Effector memory CD4-positive, alpha-beta T cell (primary cell): ENCODE measurements at regions not wholly inside any gene's neighbourhood (a gene's known extent, or its start where the extent isn't known, plus 50 kb on each side); places are given as distances from the start of the nearest gene placed in this dataset.

Experiments used
- DNase-seq, 3 donors: peaks; one replicate each; pipeline ENCODE4 v3.0.0-alpha.2; 2020
- H3K27ac ChIP-seq: 2 replicates; pipeline ENCODE4 v1.7.0; 2013; ENCODE audit warnings: mild to moderate bottlenecking, low read length, moderate library complexity; ENCODE audit not compliant: insufficient read depth, poor library complexity, severe bottlenecking
- H3K27me3 ChIP-seq: replicated peaks from 2 replicates; pipeline ENCODE4 v1.7.0; 2013; ENCODE audit warnings: mild to moderate bottlenecking, low read length; ENCODE audit not compliant: insufficient read depth, control insufficient read depth, poor library complexity, severe bottlenecking
- H3K36me3 ChIP-seq: 2 replicates; pipeline ENCODE4 v1.7.0; 2013; ENCODE audit warnings: mild to moderate bottlenecking, low read length, moderate library complexity; ENCODE audit not compliant: control insufficient read depth, insufficient read depth
- H3K4me1 ChIP-seq: 2 replicates; pipeline ENCODE4 v1.7.0; 2013; ENCODE audit warnings: low read length, mild to moderate bottlenecking; ENCODE audit not compliant: control insufficient read depth, insufficient read depth, poor library complexity, severe bottlenecking
- H3K4me3 ChIP-seq: 2 replicates; pipeline ENCODE4 v1.7.0; 2013; ENCODE audit warnings: low read length, low read depth, mild to moderate bottlenecking; ENCODE audit not compliant: insufficient read depth, poor library complexity, severe bottlenecking
- H3K9me3 ChIP-seq: 2 replicates; pipeline ENCODE4 v1.7.0; 2013; ENCODE audit warnings: mild to moderate bottlenecking, low read length, moderate library complexity; ENCODE audit not compliant: control insufficient read depth

DNA sequence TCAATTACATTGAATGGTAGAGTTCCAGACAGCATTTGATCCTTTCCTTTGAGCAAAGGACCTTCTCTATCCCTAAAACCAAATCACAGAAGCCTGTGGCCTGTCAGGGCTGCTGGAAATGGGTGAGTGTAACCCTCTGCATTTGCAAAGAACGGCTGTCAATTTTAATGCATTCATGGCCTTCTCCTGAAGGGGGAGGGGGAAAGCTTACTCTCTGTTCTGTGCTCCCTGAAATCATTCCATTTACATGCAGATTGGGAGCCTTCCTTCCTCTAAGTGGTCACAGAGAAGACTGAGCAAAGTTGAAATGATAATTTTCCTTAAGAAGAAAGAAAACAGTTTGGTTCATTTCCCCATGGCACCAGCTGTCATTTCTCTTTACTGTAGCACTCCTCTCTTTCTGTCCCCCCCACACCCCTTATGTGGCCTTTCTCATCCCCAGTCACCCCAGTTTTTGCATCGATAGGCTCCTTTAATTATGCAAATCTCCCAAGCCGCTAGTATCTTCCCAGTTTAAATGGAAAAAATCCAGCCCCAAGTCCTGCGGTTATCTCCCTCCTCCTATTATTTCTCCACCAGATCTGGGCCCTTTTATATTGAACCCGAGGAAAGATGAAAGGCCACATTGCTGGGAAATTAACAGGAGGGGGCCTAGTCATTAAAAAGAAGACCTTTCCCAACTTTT is 109.4 kb upstream of the KIRREL3 start:
- DNase-seq, result no peak
- no peaks in the 10 kb centered on the region for H3K27me3 ChIP-seq
- H3K36me3 ChIP-seq, result no peaks in the 10 kb centered on the region

GRCh38 chr11:127108838-127109237 is 108.3 kb upstream of the KIRREL3 start:
- Histone ChIP-seq H3K36me3 (no peaks in the 10 kb centered on the region), H3K4me3 (no peak overlapping the region), H3K9me3 (no peaks in the 10 kb centered on the region), H3K4me1 (no peaks in the 10 kb centered on the region), H3K27ac (no peak overlapping the region), H3K27me3 (no peaks in the 10 kb centered on the region)
- no peak for DNase-seq

More for the DNA sequence above, 109.4 kb upstream of the KIRREL3 start:
- H3K9me3 ChIP-seq, result no peaks in the 10 kb centered on the region
- H3K4me1 ChIP-seq, result no peaks in the 10 kb centered on the region
- no peak overlapping the region for H3K27ac ChIP-seq
- H3K4me3 ChIP-seq, result no peak overlapping the region

DNA sequence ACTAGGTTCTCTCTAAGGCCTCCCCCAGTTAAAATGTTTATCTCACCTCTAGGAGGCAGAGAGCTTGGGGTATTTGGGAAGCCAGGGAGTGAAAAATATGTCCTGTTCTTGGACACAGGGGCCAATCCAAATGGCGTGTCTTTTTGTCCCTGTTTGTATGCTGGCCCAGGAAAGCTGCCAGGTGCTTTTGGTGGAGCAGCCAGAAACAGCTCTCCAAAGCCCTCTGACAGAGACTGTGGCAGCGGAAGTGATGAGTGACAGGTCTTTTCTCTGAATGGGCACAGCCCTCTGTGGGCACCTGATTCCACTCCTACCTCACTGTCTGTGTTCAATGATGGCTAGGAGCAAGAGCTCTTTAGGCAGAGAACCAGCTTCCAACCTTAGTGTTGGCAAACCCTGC is 106.4 kb upstream of the KIRREL3 start:
- no peaks in the 10 kb centered on the region for H3K27me3 ChIP-seq

GRCh38 chr11:127105593-127106541 is 105.3 kb upstream of the KIRREL3 start:
- H3K27me3 ChIP-seq, result no peaks in the 10 kb centered on the region
- no peak for DNase-seq

More for the DNA sequence above, 106.4 kb upstream of the KIRREL3 start:
- no peaks in the 10 kb centered on the region for H3K4me1 ChIP-seq
- H3K36me3 ChIP-seq, result no peaks in the 10 kb centered on the region
- no peak for DNase-seq
- H3K27ac ChIP-seq, result no peak overlapping the region
- H3K9me3 ChIP-seq, result no peaks in the 10 kb centered on the region
- no peak overlapping the region for H3K4me3 ChIP-seq

DNA sequence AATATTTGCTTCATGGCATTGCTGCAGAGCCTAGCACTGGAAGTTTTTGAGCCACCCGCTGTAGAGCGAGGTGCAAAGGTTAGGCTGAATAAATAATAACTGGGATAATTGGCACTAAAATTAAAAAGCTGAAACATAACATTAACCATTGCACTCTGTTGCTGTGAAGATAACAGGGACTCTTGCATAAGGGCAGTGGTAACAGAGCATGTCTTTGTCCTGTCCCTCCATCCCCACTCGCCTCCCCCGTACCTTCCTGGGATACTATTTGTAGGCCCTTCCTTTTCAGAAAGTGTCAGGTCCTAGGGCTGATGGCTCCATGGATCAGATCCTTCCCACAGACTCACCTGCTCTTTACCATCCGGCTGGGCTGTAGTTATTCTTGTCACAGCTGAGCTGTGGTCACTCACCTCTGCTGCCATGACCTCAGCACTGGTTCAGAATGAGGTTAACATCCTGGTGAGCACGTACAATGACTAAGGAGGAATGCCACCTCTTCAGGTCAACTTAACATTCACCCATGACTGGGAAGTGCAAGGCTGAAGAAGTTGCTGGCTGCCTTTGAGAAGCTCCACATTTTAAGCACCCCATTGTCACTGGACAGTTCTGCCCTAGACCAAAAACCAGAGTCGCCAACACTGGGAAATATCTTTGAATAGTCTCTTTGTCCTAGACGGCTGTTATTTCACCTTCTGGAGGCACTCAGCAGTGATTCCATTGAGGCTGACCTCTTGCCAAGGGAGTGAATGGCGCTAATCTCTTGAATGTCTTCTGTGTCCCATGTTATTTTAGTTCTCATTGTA is 103.2 kb upstream of the KIRREL3 start:
- no peak for DNase-seq
- H3K4me1 ChIP-seq, result no peaks in the 10 kb centered on the region
- no peak overlapping the region for H3K4me3 ChIP-seq
- H3K36me3 ChIP-seq, result no peaks in the 10 kb centered on the region
- H3K27me3 ChIP-seq, result no peaks in the 10 kb centered on the region
- H3K27ac ChIP-seq, result no peak overlapping the region
- H3K9me3 ChIP-seq, result no peaks in the 10 kb centered on the region

More at GRCh38 chr11:127105593-127106541, 105.3 kb upstream of the KIRREL3 start:
- Histone ChIP-seq H3K4me1 (no peaks in the 10 kb centered on the region), H3K9me3 (no peaks in the 10 kb centered on the region), H3K36me3 (no peaks in the 10 kb centered on the region), H3K27ac (no peak overlapping the region), H3K4me3 (no peak overlapping the region)

GRCh38 chr11:127098684-127099083 is 98.1 kb upstream of the KIRREL3 start:
- Histone ChIP-seq H3K4me3 (no peak overlapping the region), H3K27me3 (no peaks in the 10 kb centered on the region), H3K36me3 (no peaks in the 10 kb centered on the region), H3K27ac (no peak overlapping the region), H3K9me3 (no peaks in the 10 kb centered on the region), H3K4me1 (no peaks in the 10 kb centered on the region)
- no peak for DNase-seq

DNA sequence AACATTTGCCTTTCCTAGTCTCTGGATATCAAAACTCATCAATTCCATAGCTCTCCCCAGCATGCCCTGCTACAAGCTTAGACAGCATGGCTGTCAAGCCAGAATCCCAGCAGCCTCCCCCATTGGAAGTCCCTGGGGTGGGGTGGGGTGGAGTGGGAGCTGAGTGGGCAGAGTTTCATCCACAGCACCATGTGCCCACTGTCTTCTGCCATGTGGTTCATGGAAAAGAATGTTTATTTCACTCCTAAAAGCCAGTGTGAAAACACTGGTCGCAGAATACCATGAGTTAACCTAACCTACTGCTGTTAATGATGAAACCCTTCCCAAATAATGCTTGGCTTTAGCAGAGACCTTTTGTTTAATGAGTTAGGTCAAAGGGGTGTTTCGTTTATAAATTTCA is 80.2 kb upstream of the KIRREL3 start:
- DNase-seq, result no peak
- H3K4me3 ChIP-seq, result no peak overlapping the region
- no peaks in the 10 kb centered on the region for H3K36me3 ChIP-seq

DNA sequence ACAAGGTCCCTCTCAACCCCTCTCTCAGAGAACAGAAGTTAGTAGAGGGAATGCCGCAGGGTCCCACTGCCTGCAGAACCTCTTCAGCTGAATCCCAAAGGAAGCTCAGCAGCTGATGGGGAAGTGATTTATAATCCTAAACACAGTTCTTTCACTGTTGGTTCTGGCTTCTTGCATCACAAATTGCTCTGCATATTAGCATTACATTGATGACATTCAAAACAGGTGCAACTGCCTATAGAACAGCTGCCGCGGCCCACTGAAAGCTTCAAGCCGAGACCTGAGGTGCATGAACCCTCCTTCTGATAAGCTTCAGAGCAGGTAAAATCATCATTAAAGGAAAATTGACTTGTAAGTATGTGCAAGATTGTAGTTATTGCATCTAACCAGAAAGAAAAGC is 75.2 kb upstream of the KIRREL3 start:
- Histone ChIP-seq H3K4me1 (no peaks in the 10 kb centered on the region), H3K27ac (no peak overlapping the region), H3K9me3 (no peaks in the 10 kb centered on the region), H3K4me3 (no peak overlapping the region), H3K36me3 (no peaks in the 10 kb centered on the region), H3K27me3 (no peaks in the 10 kb centered on the region)
- DNase-seq, result no peak

More for the DNA sequence above, 80.2 kb upstream of the KIRREL3 start:
- Histone ChIP-seq H3K4me1 (no peaks in the 10 kb centered on the region), H3K27ac (no peak overlapping the region), H3K9me3 (no peaks in the 10 kb centered on the region), H3K27me3 (no peaks in the 10 kb centered on the region)

- DNase-seq, result no peak
- Histone ChIP-seq H3K4me3 (no peak overlapping the region), H3K36me3 (no peaks in the 10 kb centered on the region), H3K27ac (no peak overlapping the region), H3K4me1 (no peaks in the 10 kb centered on the region), H3K27me3 (no peaks in the 10 kb centered on the region), H3K9me3 (no peaks in the 10 kb centered on the region)
These were observed 73.7 kb upstream of the KIRREL3 start for GRCh38 chr11:127074151-127074761.
